SU-DHL-6 (cell line): ENCODE measurements at regions not wholly inside any gene's neighbourhood (a gene's known extent, or its start where the extent isn't known, plus 50 kb on each side); places are given as distances from the start of the nearest gene placed in this dataset.

Source experiments
- EZH2phosphoT487 ChIP-seq: fragments of 200-600 bp; sonication (generic), shearing (Covaris generic); conservative IDR thresholded peaks from 2 replicates; pipeline ENCODE4 v1.6.1; 2018; ENCODE audit warnings: mild to moderate bottlenecking, antibody characterized with exemption, low read length, moderate library complexity, mixed read lengths
- TF ChIP-seq, protein P1 (sequence below): fragments of 200-600 bp; sonication (generic); IDR thresholded peaks from one replicate; pipeline ENCODE4 v1.5.1; 2017; ENCODE audit warnings: antibody characterized with exemption, mild to moderate bottlenecking, low read length, moderate library complexity; ENCODE audit not compliant: insufficient read depth, poor library complexity, severe bottlenecking

DNA sequence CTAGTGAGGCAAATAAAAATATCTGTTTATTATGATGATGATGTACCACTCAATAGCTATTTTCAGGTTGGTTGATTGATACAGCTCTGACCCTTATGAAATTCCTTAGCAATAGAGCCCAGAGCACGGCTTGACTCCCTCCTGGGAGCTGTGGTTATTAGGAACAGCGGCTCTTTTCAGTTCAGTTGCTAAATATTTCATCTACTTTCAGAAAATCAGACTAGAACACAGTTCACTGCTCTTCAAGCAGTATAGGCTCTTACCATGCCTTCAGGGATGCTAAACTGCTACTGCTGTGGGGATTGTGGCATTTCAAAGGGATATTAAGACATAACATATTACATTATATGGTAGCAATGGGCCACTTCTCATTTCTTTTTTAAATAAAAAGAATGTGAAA, 218.8 kb downstream of the SNCA start:
- TF ChIP-seq, protein P1, sequence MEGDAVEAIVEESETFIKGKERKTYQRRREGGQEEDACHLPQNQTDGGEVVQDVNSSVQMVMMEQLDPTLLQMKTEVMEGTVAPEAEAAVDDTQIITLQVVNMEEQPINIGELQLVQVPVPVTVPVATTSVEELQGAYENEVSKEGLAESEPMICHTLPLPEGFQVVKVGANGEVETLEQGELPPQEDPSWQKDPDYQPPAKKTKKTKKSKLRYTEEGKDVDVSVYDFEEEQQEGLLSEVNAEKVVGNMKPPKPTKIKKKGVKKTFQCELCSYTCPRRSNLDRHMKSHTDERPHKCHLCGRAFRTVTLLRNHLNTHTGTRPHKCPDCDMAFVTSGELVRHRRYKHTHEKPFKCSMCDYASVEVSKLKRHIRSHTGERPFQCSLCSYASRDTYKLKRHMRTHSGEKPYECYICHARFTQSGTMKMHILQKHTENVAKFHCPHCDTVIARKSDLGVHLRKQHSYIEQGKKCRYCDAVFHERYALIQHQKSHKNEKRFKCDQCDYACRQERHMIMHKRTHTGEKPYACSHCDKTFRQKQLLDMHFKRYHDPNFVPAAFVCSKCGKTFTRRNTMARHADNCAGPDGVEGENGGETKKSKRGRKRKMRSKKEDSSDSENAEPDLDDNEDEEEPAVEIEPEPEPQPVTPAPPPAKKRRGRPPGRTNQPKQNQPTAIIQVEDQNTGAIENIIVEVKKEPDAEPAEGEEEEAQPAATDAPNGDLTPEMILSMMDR, result no peak
- TF ChIP-seq EZH2phosphoT487, result no peak
